IPS-15b (cell line): ENCODE measurements at regions not wholly inside any gene's neighbourhood (a gene's known extent, or its start where the extent isn't known, plus 50 kb on each side); places are given as distances from the start of the nearest gene placed in this dataset.

Source experiments
- H3K27me3 ChIP-seq: one replicate; pipeline ENCODE4 v1.6.1; 2013; ENCODE audit warnings: low read length; ENCODE audit not compliant: control insufficient read depth, insufficient read depth
- H3K36me3 ChIP-seq: one replicate; pipeline ENCODE4 v1.6.1; 2013; ENCODE audit warnings: low read length; ENCODE audit not compliant: control insufficient read depth, insufficient read depth
- H3K4me1 ChIP-seq: one replicate; pipeline ENCODE4 v1.6.1; 2013; ENCODE audit warnings: mild to moderate bottlenecking, low read length; ENCODE audit not compliant: control insufficient read depth, insufficient read depth
- H3K4me3 ChIP-seq: one replicate; pipeline ENCODE4 v1.5.1; 2013; ENCODE audit warnings: low read depth, low read length
- H3K9ac ChIP-seq: one replicate; pipeline ENCODE4 v1.6.1; 2013; ENCODE audit warnings: low read depth, mild to moderate bottlenecking, low read length
- H3K9me3 ChIP-seq: one replicate; pipeline ENCODE4 v1.6.1; 2013; ENCODE audit warnings: mild to moderate bottlenecking, low read length; ENCODE audit not compliant: control insufficient read depth, insufficient read depth

DNA sequence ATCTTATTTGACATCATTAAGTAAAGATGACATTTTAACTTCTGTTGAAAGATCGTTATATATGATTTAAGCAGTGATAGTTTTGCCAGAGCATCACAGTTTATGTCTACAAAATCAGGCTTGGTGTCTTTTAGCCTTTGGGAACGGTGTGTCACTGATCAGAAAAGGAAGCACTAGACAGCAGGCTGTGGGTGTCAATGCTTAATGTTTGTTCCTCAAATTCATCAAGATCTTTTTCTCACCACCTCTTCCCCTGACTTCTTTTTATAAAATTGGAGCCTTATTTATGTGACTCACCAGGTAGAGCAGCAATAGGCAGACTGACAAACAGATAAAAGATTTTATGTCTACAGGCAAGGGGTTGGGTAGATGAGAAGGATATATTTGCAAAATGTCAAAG lies 1558.5 kb downstream of the EFNB2 start:
- no peaks in the 10 kb centered on the region for H3K36me3 ChIP-seq
- no peaks in the 10 kb centered on the region for H3K27me3 ChIP-seq
- no peak overlapping the region for H3K4me3 ChIP-seq
- H3K9ac ChIP-seq, result no peak overlapping the region
- no peaks in the 10 kb centered on the region for H3K9me3 ChIP-seq
- no peaks in the 10 kb centered on the region for H3K4me1 ChIP-seq

DNA sequence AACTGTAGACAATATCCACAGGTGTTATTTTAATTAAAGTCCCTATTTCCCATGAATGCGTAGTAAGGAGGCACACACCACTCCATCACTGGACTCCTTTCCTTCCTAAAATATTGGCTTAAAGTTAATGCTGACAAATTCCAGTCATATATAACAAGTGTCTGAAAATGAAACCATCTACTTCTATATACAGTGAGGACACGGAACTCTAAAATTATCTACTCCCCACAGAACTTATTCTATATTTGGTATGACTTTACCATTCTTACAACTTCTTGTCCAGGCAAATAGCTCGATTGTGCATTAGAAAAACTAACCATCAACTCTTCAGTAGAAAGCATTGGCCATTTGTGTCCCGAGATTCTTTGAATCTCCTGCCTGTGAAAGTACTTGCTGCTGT lies 1560.2 kb downstream of the EFNB2 start:
- Histone ChIP-seq H3K36me3 (no peaks in the 10 kb centered on the region), H3K4me3 (no peak overlapping the region), H3K4me1 (no peaks in the 10 kb centered on the region), H3K9ac (no peak overlapping the region), H3K9me3 (no peaks in the 10 kb centered on the region), H3K27me3 (no peaks in the 10 kb centered on the region)

DNA sequence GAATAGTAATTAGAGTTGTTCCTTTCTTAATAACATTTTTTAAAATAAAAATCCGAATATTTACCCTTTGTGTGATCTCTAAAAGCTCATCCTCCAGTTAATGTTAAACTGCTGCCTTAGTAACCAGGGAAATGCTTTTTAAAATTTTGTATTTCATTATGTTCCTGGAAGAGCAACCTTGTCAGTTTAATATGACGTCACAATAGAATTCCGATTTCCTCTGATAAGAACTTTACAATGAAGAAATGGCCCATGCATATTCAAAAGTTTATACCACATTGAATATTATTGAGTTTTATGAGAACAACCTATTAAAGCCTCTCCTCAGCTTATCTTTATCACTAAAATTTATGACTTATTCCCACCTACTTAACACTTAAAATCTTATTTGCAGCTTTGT lies 1566.6 kb downstream of the EFNB2 start:
- Histone ChIP-seq H3K9me3 (no peaks in the 10 kb centered on the region), H3K27me3 (no peaks in the 10 kb centered on the region), H3K4me3 (no peak overlapping the region), H3K36me3 (no peaks in the 10 kb centered on the region), H3K4me1 (no peaks in the 10 kb centered on the region), H3K9ac (no peak overlapping the region)

DNA sequence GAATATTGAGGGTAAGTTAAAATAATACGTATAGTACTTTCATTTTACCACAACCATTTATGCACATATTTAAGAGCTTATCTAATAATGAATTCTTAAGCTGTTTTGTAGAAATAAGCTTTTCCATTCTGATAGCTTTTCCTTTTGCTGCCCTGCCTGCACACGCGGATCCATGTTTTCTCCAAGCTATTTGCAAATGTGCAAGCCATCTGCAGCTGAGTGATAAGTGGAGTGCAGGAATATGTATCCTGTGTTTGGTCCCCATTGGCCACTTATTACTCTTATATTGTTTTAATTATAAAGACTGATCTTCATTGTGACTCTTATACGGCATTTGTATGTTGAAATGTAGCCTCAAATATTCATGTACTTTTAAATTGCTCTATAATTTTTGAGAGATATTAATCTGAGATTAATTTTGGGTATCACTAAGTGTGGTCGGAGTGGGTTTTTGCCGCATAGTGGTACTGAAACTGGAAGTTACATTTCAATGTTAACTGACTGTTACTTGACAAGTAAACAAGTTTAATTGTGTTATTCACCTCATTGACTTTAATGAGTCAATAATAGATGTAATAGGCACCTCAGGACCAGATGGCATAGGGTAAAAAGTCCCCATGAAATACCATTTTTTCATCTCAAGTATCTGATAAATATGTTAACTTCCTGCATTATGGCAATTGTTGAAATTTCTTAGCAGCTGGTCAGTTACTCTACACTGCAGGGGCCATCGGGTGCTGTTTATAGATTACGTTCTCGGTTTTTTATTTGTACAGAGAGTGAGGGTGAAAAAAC lies 1567.4 kb downstream of the EFNB2 start:
- Histone ChIP-seq H3K9ac (no peak overlapping the region), H3K36me3 (no peaks in the 10 kb centered on the region), H3K27me3 (no peaks in the 10 kb centered on the region), H3K4me3 (no peak overlapping the region), H3K4me1 (no peaks in the 10 kb centered on the region), H3K9me3 (no peaks in the 10 kb centered on the region)

DNA sequence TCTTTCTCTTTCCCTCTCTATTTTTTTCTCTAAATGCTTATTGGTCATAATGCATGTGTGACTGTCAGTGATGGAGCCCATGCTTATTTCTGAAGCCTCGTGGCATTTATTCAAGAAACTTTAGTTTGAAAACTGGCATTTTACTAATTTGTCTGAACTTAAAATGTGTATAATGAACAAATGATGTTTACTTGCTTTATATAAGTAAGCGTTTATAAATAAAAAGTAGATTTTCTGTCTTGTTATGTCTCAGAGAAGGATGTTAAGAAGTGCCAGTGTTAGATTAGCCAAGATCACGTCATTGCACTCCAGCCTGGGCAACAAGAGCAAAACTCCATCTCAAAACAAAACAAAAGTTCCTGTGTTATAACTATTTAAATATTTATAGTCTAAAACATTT lies 1568.1 kb downstream of the EFNB2 start:
- no peaks in the 10 kb centered on the region for H3K9me3 ChIP-seq
- no peaks in the 10 kb centered on the region for H3K36me3 ChIP-seq
- H3K4me3 ChIP-seq, result no peak overlapping the region
- H3K4me1 ChIP-seq, result no peaks in the 10 kb centered on the region
- H3K27me3 ChIP-seq, result no peaks in the 10 kb centered on the region
- H3K9ac ChIP-seq, result no peak overlapping the region

DNA sequence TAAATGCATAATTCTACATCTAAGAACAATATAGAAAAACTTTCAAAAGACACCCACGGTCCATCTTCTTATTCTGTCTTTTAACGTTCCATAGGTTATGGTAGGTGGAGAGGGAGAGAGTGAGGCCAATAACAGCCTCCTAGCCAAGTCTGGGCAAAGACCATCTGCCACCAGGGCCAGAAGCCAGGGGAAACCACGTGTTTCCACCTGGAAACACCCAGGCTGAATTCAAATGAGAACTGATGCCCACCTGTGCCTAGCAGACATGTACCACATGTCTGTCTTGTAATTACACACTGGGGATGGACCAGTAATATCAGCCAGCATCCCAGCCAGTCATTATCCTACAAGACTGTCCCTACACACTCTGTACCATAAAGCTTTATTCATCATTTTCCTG lies 1573.1 kb downstream of the EFNB2 start:
- Histone ChIP-seq H3K9ac (no peak overlapping the region), H3K9me3 (no peaks in the 10 kb centered on the region), H3K36me3 (no peaks in the 10 kb centered on the region), H3K4me1 (no peaks in the 10 kb centered on the region), H3K4me3 (no peak overlapping the region), H3K27me3 (no peaks in the 10 kb centered on the region)

DNA sequence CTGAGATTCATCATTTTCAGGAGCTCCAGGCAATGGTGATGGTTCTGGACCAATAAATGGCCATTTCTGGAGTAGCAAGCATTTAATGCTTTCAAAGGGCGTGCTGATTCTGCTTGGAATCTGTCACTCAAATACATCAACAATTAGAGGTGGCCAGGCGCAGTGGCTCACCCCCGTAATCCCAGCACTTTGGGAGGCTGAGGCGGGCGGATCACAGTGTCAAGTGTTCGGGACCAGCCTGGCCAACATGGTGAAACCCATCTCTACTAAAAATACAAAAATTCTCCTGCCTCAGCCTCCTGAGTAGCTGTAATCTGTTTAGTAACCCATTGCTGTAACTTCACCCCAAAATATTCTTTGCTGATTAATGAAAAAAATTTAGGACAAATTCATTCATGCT lies 1574.2 kb downstream of the EFNB2 start:
- no peaks in the 10 kb centered on the region for H3K27me3 ChIP-seq
- H3K36me3 ChIP-seq, result no peaks in the 10 kb centered on the region
- no peaks in the 10 kb centered on the region for H3K4me1 ChIP-seq
- no peaks in the 10 kb centered on the region for H3K9me3 ChIP-seq
- H3K9ac ChIP-seq, result no peak overlapping the region
- H3K4me3 ChIP-seq, result no peak overlapping the region

DNA sequence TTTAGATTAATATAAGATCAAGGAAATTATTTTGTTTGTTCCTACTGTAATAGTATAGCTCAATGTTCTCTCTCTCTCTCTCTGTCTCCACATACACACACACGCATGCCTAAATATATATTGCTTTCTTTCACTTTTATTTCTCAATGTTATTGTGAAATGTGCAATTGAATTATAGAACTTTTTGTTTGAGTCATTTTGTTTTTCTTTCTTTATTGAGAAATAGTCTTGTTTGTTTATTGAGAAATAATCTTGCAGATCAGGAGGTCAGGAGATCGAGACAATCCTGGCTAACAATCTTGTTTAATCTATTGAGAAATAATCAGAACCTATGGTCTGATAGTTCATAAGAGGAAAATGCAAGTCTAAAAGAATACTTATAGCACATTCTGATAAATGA lies 1581.3 kb downstream of the EFNB2 start:
- Histone ChIP-seq H3K4me3 (no peak overlapping the region), H3K36me3 (no peaks in the 10 kb centered on the region), H3K9me3 (no peaks in the 10 kb centered on the region), H3K9ac (no peak overlapping the region), H3K4me1 (no peaks in the 10 kb centered on the region), H3K27me3 (no peaks in the 10 kb centered on the region)

DNA sequence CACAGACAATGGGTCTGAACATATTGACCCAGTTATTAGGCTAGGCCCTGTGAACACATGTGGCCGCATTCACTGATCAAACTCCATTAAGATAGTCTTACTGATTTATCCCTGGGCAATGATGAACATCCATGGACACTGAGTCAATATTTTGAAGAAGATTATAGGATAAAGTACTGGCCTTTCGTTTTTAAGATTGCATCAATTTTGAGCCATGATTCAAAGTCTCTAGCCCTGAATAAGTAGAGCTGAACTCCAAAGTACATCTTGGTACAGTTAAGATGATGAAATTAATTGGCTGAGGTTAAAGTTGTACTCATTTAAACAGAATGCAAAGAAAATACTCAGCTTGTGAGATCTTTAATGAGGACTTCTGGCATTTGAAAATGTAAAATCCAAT lies 1581.9 kb downstream of the EFNB2 start:
- H3K4me1 ChIP-seq, result no peaks in the 10 kb centered on the region
- H3K9me3 ChIP-seq, result no peaks in the 10 kb centered on the region
- H3K4me3 ChIP-seq, result no peak overlapping the region
- no peaks in the 10 kb centered on the region for H3K27me3 ChIP-seq
- no peaks in the 10 kb centered on the region for H3K36me3 ChIP-seq
- no peak overlapping the region for H3K9ac ChIP-seq

DNA sequence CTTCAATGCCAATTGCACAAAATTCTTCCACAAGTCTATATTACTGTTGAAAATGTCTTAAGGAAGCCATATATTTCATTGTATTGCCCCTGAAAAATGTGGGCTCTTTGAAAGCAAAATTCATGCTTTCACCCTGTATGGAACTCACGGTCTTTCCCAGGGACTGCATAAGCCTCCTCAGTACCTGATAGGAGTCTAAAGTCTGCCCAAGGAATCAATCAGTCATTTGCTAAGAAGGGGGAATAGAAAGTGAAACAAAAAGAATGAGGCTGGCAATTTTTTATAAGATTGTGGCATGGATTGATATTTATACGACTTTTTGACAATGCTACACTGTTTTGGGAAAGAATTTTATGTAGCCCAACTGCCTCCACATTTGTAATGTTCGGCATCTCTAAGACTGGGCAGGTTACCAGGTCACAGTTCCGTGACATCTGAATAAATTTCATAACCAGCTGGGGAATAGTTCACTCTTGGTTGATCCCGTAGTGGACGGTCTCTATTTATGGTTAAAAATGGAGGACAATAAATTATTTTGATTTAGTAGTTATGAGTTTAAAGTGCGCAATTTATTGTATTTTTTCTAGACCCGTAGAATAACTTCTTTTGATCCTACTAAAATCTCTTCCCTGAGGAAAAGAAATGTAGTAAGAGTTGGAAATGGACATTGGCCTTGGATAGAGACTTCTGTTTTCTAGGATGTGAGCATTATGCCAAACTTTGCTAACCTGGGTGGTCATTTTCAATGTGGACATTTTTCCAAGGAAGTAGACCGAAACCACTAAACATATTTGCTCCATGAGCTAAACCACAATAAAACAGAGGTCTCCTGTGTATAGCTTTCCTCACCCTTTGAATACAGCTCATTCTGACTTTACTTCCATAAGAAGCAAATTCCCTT lies 1585.4 kb downstream of the EFNB2 start:
- Histone ChIP-seq H3K36me3 (no peaks in the 10 kb centered on the region), H3K9ac (no peak overlapping the region), H3K4me1 (no peaks in the 10 kb centered on the region), H3K4me3 (no peak overlapping the region), H3K27me3 (no peaks in the 10 kb centered on the region), H3K9me3 (no peaks in the 10 kb centered on the region)

DNA sequence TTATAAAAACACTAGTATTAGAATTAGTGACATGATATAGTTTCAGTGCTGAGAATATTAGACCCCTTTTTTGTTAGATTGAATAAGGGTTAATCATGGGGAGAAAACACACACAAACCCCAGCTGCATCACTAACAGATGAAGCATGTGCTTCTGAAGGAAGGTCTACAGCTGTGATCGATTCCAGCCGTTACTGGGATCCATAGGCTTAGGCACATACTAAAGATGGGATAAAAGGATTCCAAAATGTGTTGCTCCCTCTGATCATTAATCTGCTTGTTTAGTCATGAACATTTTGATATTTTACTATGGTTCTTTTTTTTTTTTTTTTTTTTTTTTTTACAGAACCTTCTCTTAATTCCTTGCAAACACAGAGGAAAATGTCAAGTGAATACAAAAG lies 1591.3 kb downstream of the EFNB2 start:
- Histone ChIP-seq H3K9ac (no peak overlapping the region), H3K4me1 (no peaks in the 10 kb centered on the region), H3K4me3 (no peak overlapping the region), H3K27me3 (no peaks in the 10 kb centered on the region), H3K36me3 (no peaks in the 10 kb centered on the region), H3K9me3 (no peaks in the 10 kb centered on the region)

DNA sequence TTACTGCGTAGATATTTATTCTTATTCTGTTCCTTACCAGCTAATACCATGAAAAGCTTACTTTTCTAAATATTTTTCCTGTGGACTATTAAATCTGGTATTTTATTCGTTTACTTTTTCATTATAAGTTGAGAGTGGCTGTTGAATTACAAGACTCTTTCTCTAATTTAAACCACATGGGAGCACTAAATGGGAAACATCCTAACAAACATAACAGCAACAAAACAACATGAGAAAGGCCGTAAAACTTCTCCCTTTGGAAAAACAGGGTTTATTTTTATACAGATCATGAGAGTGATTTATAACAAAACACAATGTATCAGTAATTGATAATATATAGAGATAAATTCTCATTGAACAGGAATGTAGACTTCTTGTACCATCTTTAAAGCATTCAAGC lies 1592.1 kb downstream of the EFNB2 start:
- Histone ChIP-seq H3K4me1 (no peaks in the 10 kb centered on the region), H3K9me3 (no peaks in the 10 kb centered on the region), H3K9ac (no peak overlapping the region), H3K36me3 (no peaks in the 10 kb centered on the region), H3K4me3 (no peak overlapping the region), H3K27me3 (no peaks in the 10 kb centered on the region)
